HCT116 (cell line): ENCODE measurements at regions not wholly inside any gene's neighbourhood (a gene's known extent, or its start where the extent isn't known, plus 50 kb on each side); places are given as distances from the start of the nearest gene placed in this dataset.

Experiments used
- ATAC-seq: fragments of 200-7000 bp; cut with Tn5 transposase; 2 replicates; pipeline ENCODE4 v1.9.1; 2020; ENCODE audit warnings: mild to moderate bottlenecking, moderate library complexity
- BruUV-seq: library from RNA; stranded (reverse); fragments of 400-500 nt; replicated peaks from 2 replicates; lab custom pipeline; 2021; lab: Mats Ljungman, UMichigan
- CTCF ChIA-PET: fragments of 300-600 bp; sonication (Branson Sonifier 250); formaldehyde crosslinking; loops from one replicate; lab custom pipeline; 2021; ENCODE audit warnings: antibody characterized with exemption; lab: Charles Lee
- POLR2A ChIA-PET: fragments of 300-600, 350-600 bp; sonication (Branson Sonifier 250); formaldehyde crosslinking; loops from one replicate; lab custom pipeline; 2021; ENCODE audit warnings: antibody characterized with exemption; lab: Charles Lee
- RAD21 ChIA-PET, 2 experiments: fragments of 300-600 bp; sonication (Branson Sonifier 250); formaldehyde crosslinking; loops; one replicate each; lab custom pipeline; 2023; ENCODE audit warnings: low total read pairs in 2 of 2; ENCODE audit not compliant: uncharacterized antibody in 2 of 2, unreplicated experiment in 2 of 2, low non-redundant PET in 1 of 2; lab: Charles Lee
- DNase-seq: peaks from one replicate; pipeline ENCODE4 v3.0.0-alpha.2; 2010; ENCODE audit warnings: low read depth, low spot score
- H2AFZ ChIP-seq: fragments of 200-600 bp; shearing (Covaris generic), sonication (generic); 2 replicates; pipeline ENCODE4 v1.6.1; 2017; ENCODE audit warnings: low read depth, mixed run types, mixed read lengths, antibody characterized with exemption, low read length; ENCODE audit not compliant: poor library complexity, severe bottlenecking
- H3K27ac ChIP-seq: 2 replicates; pipeline ENCODE4 v1.5.1; 2012; ENCODE audit warnings: low read depth, low read length
- H3K27me3 ChIP-seq: fragments of 200-600 bp; sonication (generic); 2 replicates; pipeline ENCODE4 v1.6.1; 2016; ENCODE audit warnings: mixed run types, low read length, mixed read lengths; ENCODE audit not compliant: insufficient read depth
- H3K36me3 ChIP-seq, 2 experiments: fragments of 200-500 bp in 1 of 2; fragments of 200-600 bp in 1 of 2; sonication (Bioruptor generic) in 1 of 2; sonication (generic) in 1 of 2; 2 replicates each; pipeline versions ENCODE4 v1.5.1 to v1.6.1; 2014 to 2016; ENCODE audit warnings: low read length in 2 of 2, inconsistent platforms in 1 of 2, mixed read lengths in 1 of 2, mixed run types in 1 of 2; ENCODE audit not compliant: insufficient read depth in 2 of 2, control insufficient read depth in 1 of 2
- H3K4me1 ChIP-seq, 2 experiments: fragments of 200-600 bp in 1 of 2; sonication (generic) in 1 of 2; 2 replicates each; pipeline versions ENCODE4 v1.5.1 to v1.6.1; 2012 to 2017; ENCODE audit warnings: low read length in 2 of 2, inconsistent platforms in 1 of 2, mild to moderate bottlenecking in 1 of 2, mixed read lengths in 1 of 2, mixed run types in 1 of 2, moderate library complexity in 1 of 2; ENCODE audit not compliant: insufficient read depth in 2 of 2, control insufficient read depth in 1 of 2
- H3K4me2 ChIP-seq: fragments of 200-600 bp; sonication (generic); 2 replicates; pipeline ENCODE4 v1.6.1; 2017; ENCODE audit warnings: mixed run types, low read length, mixed read lengths
- H3K4me3 ChIP-seq, 2 experiments: fragments of 200-600 bp in 1 of 2; sonication (generic) in 1 of 2; replicated peaks in 1 of 2; 2 replicates each; pipeline ENCODE4 v1.5.1; 2011 to 2016; ENCODE audit warnings: low read length in 2 of 2, control low read depth in 1 of 2, low read depth in 1 of 2, mild to moderate bottlenecking in 1 of 2, mixed read lengths in 1 of 2, mixed run types in 1 of 2
- H3K79me2 ChIP-seq: fragments of 200-600 bp; sonication (generic); 2 replicates; pipeline ENCODE4 v1.6.1; 2017; ENCODE audit warnings: mild to moderate bottlenecking, mixed run types, low read length, moderate library complexity, mixed read lengths; ENCODE audit not compliant: insufficient read depth
- H3K9ac ChIP-seq: fragments of 200-600 bp; sonication (generic); 2 replicates; pipeline ENCODE4 v1.6.1; 2016; ENCODE audit warnings: low read length, mixed read lengths
- H3K9me2 ChIP-seq: fragments of 200-600 bp; sonication (generic), shearing (Covaris generic); 2 replicates; pipeline ENCODE4 v1.6.1; 2017; ENCODE audit warnings: mixed run types, mild to moderate bottlenecking, moderate library complexity; ENCODE audit not compliant: insufficient read depth
- H3K9me3 ChIP-seq, 2 experiments: fragments of 200-500 bp in 1 of 2; fragments of 200-600 bp in 1 of 2; sonication (Bioruptor generic) in 1 of 2; sonication (generic) in 1 of 2; 2 replicates each; pipeline ENCODE4 v1.6.1; 2014 to 2017; ENCODE audit warnings: low read length in 2 of 2, mixed read lengths in 2 of 2, inconsistent platforms in 1 of 2, low read depth in 1 of 2, mild to moderate bottlenecking in 1 of 2, mixed run types in 1 of 2, moderate library complexity in 1 of 2; ENCODE audit not compliant: control insufficient read depth in 1 of 2, insufficient read depth in 1 of 2
- H4K20me1 ChIP-seq: fragments of 200-600 bp; sonication (generic), shearing (Covaris generic); 2 replicates; pipeline ENCODE4 v1.6.1; 2017; ENCODE audit warnings: mixed run types, mild to moderate bottlenecking, moderate library complexity; ENCODE audit not compliant: insufficient read depth
- CEBPB ChIP-seq: IDR thresholded peaks from 2 replicates; pipeline ENCODE4 v1.6.1; 2012; ENCODE audit warnings: low read depth
- ELF1 ChIP-seq: IDR thresholded peaks from 2 replicates; pipeline ENCODE4 v1.6.1; 2012; ENCODE audit warnings: low read depth, borderline replicate concordance
- EZH2 ChIP-seq: fragments of 200-600 bp; sonication (generic); IDR thresholded peaks from 2 replicates; pipeline ENCODE4 v1.6.1; 2017; ENCODE audit warnings: antibody characterized with exemption, mixed run types
- FOSL1 ChIP-seq: IDR thresholded peaks from 2 replicates; pipeline ENCODE4 v1.6.1; 2012; ENCODE audit warnings: low read depth
- POLR2AphosphoS5 ChIP-seq: IDR thresholded peaks from 2 replicates; pipeline ENCODE4 v1.6.1; 2011; ENCODE audit warnings: mild to moderate bottlenecking, low read depth, low read length, moderate library complexity
- SIN3A ChIP-seq: IDR thresholded peaks from 2 replicates; pipeline ENCODE4 v1.6.1; 2012; ENCODE audit warnings: low read depth
- SRF ChIP-seq: IDR thresholded peaks from 2 replicates; pipeline ENCODE4 v1.6.1; 2012; ENCODE audit warnings: low read depth
- YY1 ChIP-seq: IDR thresholded peaks from 2 replicates; pipeline ENCODE4 v1.6.1; 2011; ENCODE audit warnings: low read length, low read depth, moderate library complexity, mild to moderate bottlenecking; ENCODE audit not compliant: insufficient replicate concordance; ENCODE audit errors: extremely low read depth
- ZFX ChIP-seq: fragments of 450-650 bp; IDR thresholded peaks from 2 replicates; pipeline ENCODE4 v1.6.1; 2017
- ZNF274 ChIP-seq: fragments of 200-500 bp; sonication (Bioruptor generic); IDR thresholded peaks from 2 replicates; pipeline ENCODE4 v1.6.1; 2014; ENCODE audit warnings: mild to moderate bottlenecking, low read depth, low read length, inconsistent platforms
- intact Hi-C: fragments of 100-400 bp; cut with micrococcal nuclease; formaldehyde crosslinking; loops from 2 replicates; pipeline ENCODE4 v1.10.0; 2022
- TF ChIP-seq, protein P1 (sequence below): IDR thresholded peaks from 2 replicates; pipeline ENCODE4 v1.6.1; 2012; ENCODE audit warnings: low read depth
- TF ChIP-seq, protein P2 (sequence below): IDR thresholded peaks from 2 replicates; pipeline ENCODE4 v1.6.1; 2012
- TF ChIP-seq, protein P3 (sequence below): IDR thresholded peaks from 2 replicates; pipeline ENCODE4 v1.6.1; 2011; ENCODE audit warnings: mild to moderate bottlenecking, low read length, moderate library complexity; ENCODE audit not compliant: insufficient replicate concordance; ENCODE audit errors: extremely low read depth

DNA sequence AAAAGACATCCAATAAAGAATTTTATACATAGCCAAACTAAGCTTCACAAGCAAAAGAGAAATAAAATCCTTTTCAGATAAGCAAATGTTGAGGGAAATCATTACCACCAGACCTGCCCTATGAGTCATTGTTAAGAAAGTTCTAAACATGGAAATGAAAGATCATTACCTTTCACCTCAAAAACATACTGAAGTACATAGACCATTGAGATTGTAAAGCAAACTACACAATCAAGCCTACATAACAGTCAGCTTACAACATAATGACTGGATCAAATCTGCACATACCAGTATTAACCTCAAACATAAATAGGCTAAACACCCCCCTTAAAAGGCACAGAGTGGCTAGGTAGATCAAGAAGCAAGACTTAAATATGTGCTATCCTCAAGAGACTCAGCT is 501.0 kb upstream of the LUZP2 start (continued):
- TF ChIP-seq, protein P1, sequence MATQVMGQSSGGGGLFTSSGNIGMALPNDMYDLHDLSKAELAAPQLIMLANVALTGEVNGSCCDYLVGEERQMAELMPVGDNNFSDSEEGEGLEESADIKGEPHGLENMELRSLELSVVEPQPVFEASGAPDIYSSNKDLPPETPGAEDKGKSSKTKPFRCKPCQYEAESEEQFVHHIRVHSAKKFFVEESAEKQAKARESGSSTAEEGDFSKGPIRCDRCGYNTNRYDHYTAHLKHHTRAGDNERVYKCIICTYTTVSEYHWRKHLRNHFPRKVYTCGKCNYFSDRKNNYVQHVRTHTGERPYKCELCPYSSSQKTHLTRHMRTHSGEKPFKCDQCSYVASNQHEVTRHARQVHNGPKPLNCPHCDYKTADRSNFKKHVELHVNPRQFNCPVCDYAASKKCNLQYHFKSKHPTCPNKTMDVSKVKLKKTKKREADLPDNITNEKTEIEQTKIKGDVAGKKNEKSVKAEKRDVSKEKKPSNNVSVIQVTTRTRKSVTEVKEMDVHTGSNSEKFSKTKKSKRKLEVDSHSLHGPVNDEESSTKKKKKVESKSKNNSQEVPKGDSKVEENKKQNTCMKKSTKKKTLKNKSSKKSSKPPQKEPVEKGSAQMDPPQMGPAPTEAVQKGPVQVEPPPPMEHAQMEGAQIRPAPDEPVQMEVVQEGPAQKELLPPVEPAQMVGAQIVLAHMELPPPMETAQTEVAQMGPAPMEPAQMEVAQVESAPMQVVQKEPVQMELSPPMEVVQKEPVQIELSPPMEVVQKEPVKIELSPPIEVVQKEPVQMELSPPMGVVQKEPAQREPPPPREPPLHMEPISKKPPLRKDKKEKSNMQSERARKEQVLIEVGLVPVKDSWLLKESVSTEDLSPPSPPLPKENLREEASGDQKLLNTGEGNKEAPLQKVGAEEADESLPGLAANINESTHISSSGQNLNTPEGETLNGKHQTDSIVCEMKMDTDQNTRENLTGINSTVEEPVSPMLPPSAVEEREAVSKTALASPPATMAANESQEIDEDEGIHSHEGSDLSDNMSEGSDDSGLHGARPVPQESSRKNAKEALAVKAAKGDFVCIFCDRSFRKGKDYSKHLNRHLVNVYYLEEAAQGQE = no peak
- TF ChIP-seq ZFX = no peak
- no peak for TF ChIP-seq ZNF274
- TF ChIP-seq, protein P2, sequence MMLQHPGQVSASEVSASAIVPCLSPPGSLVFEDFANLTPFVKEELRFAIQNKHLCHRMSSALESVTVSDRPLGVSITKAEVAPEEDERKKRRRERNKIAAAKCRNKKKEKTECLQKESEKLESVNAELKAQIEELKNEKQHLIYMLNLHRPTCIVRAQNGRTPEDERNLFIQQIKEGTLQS = no peak
- TF ChIP-seq POLR2AphosphoS5 = no peak
- TF ChIP-seq, all 23 proteins: peak for 0

DNA sequence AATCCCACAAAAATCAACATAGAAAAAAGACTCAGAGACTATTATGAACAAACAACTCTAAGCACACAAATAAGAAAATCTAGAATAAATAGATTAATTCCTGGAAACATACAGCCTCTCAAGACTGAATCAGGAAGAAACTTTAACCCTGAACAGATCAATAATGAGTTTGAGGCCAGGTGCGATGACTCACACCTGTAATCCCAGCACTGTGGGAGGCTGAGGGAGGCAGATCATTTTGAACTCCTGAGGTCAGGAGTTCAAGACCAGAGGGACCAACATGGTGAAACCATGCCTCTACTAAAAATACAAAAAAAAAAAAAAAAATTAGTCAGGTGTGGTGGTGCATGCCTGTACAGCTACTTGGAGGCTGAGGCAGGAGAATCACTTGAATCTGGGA is 499.5 kb upstream of the LUZP2 start:
- Histone ChIP-seq H3K27me3 (no peaks in the 10 kb centered on the region), H3K9me3 (peaks cover 11 to 21% of the 10 kb centered on the region in 2 experiments; a peak in 2 of 4 replicates), H3K4me2 (no peak overlapping the region), H3K4me1 (no peaks in the 10 kb centered on the region), H3K27ac (no peak overlapping the region), H3K79me2 (no peaks in the 10 kb centered on the region), H4K20me1 (no peaks in the 10 kb centered on the region), H3K9ac (no peak overlapping the region), H2AFZ (no peak overlapping the region), H3K4me3 (no peak overlapping the region), H3K36me3 (no peaks in the 10 kb centered on the region), H3K9me2 (no peaks in the 10 kb centered on the region)
- ChIA-PET POLR2A (no interaction called here), RAD21 (no interaction called here), CTCF (no interaction called here)
- no peak for ATAC-seq
- BruUV-seq = no TSS peak
- intact Hi-C loops = no loop called here
- no peak for TF ChIP-seq FOSL1
- TF ChIP-seq, protein P3, sequence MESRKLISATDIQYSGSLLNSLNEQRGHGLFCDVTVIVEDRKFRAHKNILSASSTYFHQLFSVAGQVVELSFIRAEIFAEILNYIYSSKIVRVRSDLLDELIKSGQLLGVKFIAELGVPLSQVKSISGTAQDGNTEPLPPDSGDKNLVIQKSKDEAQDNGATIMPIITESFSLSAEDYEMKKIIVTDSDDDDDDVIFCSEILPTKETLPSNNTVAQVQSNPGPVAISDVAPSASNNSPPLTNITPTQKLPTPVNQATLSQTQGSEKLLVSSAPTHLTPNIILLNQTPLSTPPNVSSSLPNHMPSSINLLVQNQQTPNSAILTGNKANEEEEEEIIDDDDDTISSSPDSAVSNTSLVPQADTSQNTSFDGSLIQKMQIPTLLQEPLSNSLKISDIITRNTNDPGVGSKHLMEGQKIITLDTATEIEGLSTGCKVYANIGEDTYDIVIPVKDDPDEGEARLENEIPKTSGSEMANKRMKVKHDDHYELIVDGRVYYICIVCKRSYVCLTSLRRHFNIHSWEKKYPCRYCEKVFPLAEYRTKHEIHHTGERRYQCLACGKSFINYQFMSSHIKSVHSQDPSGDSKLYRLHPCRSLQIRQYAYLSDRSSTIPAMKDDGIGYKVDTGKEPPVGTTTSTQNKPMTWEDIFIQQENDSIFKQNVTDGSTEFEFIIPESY = no peak
- TF ChIP-seq SRF = no peak
- no peak for TF ChIP-seq ZNF274
- no peak for TF ChIP-seq YY1
- TF ChIP-seq ZFX = no peak
- TF ChIP-seq CEBPB = no peak
- no peak for TF ChIP-seq ELF1
- TF ChIP-seq, protein P1 = no peak
- no peak for TF ChIP-seq EZH2
- no peak for TF ChIP-seq SIN3A
- DNase-seq = no peak
